IMR-90 (cell line): ENCODE measurements at regions not wholly inside any gene's neighbourhood (a gene's known extent, or its start where the extent isn't known, plus 50 kb on each side); places are given as distances from the start of the nearest gene placed in this dataset.
A peak's percentile ranks its signal among the peaks of the same experiment; 100 is the strongest.

Experiments used
- ATAC-seq: fragments of 200-7000 bp; cut with Tn5 transposase; 2 replicates; pipeline ENCODE4 v1.9.1; 2020; ENCODE audit warnings: low read depth, mild to moderate bottlenecking, moderate library complexity
- BruUV-seq: library from RNA; stranded (reverse); fragments of 400-500 nt; replicated peaks from 2 replicates; lab custom pipeline; 2021; lab: Mats Ljungman, UMichigan
- CTCF ChIA-PET: fragments of 300-600 bp; formaldehyde crosslinking; extraction: SDS; loops from one replicate; lab custom pipeline; 2021; ENCODE audit warnings: antibody characterized with exemption; lab: Yijun Ruan, JAX
- POLR2A ChIA-PET: fragments of 300-600 bp; sonication (Branson Sonifier 250); formaldehyde crosslinking; loops from one replicate; lab custom pipeline; 2022; ENCODE audit warnings: antibody characterized with exemption; ENCODE audit not compliant: unreplicated experiment; lab: Charles Lee
- DNase-seq: peaks from one replicate; pipeline ENCODE4 v3.0.0; 2013
- H2AFZ ChIP-seq: replicated peaks from 2 replicates; pipeline ENCODE3; 2013; ENCODE audit warnings: low read length, mild to moderate bottlenecking; ENCODE audit not compliant: poor library complexity
- H2AK5ac ChIP-seq: 2 replicates; pipeline ENCODE4 v1.6.1; 2013; ENCODE audit warnings: low read depth, low read length, inconsistent platforms
- H2AK9ac ChIP-seq: replicated peaks from 2 replicates; pipeline ENCODE3; 2013; ENCODE audit warnings: mild to moderate bottlenecking, low read depth, low read length, moderate library complexity; ENCODE audit not compliant: poor library complexity
- H2BK120ac ChIP-seq: 2 replicates; pipeline ENCODE4 v1.6.1; 2013; ENCODE audit warnings: low read depth, low read length, inconsistent platforms
- H2BK15ac ChIP-seq: 3 replicates; pipeline ENCODE4 v1.6.1; 2013; ENCODE audit warnings: low read depth, low read length, inconsistent platforms
- H2BK20ac ChIP-seq: 2 replicates; pipeline ENCODE4 v1.6.1; 2013; ENCODE audit warnings: low read depth, mild to moderate bottlenecking, inconsistent platforms, low read length, moderate library complexity
- H2BK5ac ChIP-seq: 2 replicates; pipeline ENCODE4 v1.6.1; 2013; ENCODE audit warnings: mild to moderate bottlenecking, low read depth, low read length, inconsistent platforms; ENCODE audit not compliant: poor library complexity, severe bottlenecking
- H3K14ac ChIP-seq: replicated peaks from 2 replicates; pipeline ENCODE4 v1.6.1; 2013; ENCODE audit warnings: low read depth, low read length, inconsistent platforms
- H3K18ac ChIP-seq: 2 replicates; pipeline ENCODE4 v1.6.1; 2013; ENCODE audit warnings: low read depth, low read length, control low read depth
- H3K23ac ChIP-seq: 2 replicates; pipeline ENCODE4 v1.6.1; 2013; ENCODE audit warnings: low read depth, low read length, inconsistent platforms
- H3K27ac ChIP-seq: 2 replicates; pipeline ENCODE4 v1.5.1; 2013; ENCODE audit warnings: mild to moderate bottlenecking, control low read depth, low read length; ENCODE audit not compliant: insufficient read depth
- H3K27me3 ChIP-seq: 2 replicates; pipeline ENCODE4 v1.6.1; 2013; ENCODE audit warnings: low read length; ENCODE audit not compliant: control insufficient read depth, insufficient read depth
- H3K36me3 ChIP-seq: 2 replicates; pipeline ENCODE4 v1.6.1; 2013; ENCODE audit warnings: low read length, mixed read lengths; ENCODE audit not compliant: control insufficient read depth, insufficient read depth
- H3K4ac ChIP-seq: 2 replicates; pipeline ENCODE4 v1.6.1; 2013; ENCODE audit warnings: low read depth, low read length, inconsistent platforms
- H3K4me1 ChIP-seq: 2 replicates; pipeline ENCODE4 v1.6.1; 2013; ENCODE audit warnings: low read length, mixed read lengths; ENCODE audit not compliant: control insufficient read depth, insufficient read depth
- H3K4me2 ChIP-seq: 2 replicates; pipeline ENCODE4 v1.6.1; 2013; ENCODE audit warnings: low read depth, mild to moderate bottlenecking, control low read depth, low read length, moderate library complexity
- H3K4me3 ChIP-seq: 2 replicates; pipeline ENCODE4 v1.5.1; 2013; ENCODE audit warnings: low read depth, mild to moderate bottlenecking, control low read depth, low read length, moderate library complexity; ENCODE audit not compliant: insufficient read depth
- H3K56ac ChIP-seq: 2 replicates; pipeline ENCODE4 v1.6.1; 2013; ENCODE audit warnings: low read length, inconsistent platforms; ENCODE audit not compliant: insufficient read depth; ENCODE audit errors: extremely low read depth
- H3K79me1 ChIP-seq, 2 experiments: 2 replicates each; pipeline ENCODE4 v1.6.1; 2013; ENCODE audit warnings: low read length in 2 of 2, inconsistent platforms in 1 of 2, low read depth in 1 of 2
- H3K9ac ChIP-seq: 2 replicates; pipeline ENCODE4 v1.6.1; 2013; ENCODE audit warnings: low read depth, low read length, control low read depth
- H3K9me1 ChIP-seq: 2 replicates; pipeline ENCODE4 v1.6.1; 2013; ENCODE audit warnings: low read length, inconsistent platforms; ENCODE audit not compliant: insufficient read depth
- H3K9me3 ChIP-seq: 2 replicates; pipeline ENCODE4 v1.6.1; 2013; ENCODE audit warnings: low read length; ENCODE audit not compliant: control insufficient read depth, insufficient read depth
- H4K20me1 ChIP-seq: 2 replicates; pipeline ENCODE4 v1.6.1; 2013; ENCODE audit warnings: low read length, inconsistent platforms; ENCODE audit not compliant: insufficient read depth
- H4K5ac ChIP-seq: 2 replicates; pipeline ENCODE4 v1.6.1; 2013; ENCODE audit warnings: mild to moderate bottlenecking, low read depth, low read length, control low read depth
- H4K8ac ChIP-seq, 2 experiments: 2 replicates each; pipeline ENCODE4 v1.6.1; 2013; ENCODE audit warnings: low read depth in 2 of 2, low read length in 2 of 2, control low read depth in 1 of 2, inconsistent platforms in 1 of 2
- H4K91ac ChIP-seq: 2 replicates; pipeline ENCODE4 v1.6.1; 2013; ENCODE audit warnings: low read depth, low read length, inconsistent platforms; ENCODE audit not compliant: insufficient read depth
- BHLHE40 ChIP-seq: fragments of 150-350 bp; IDR thresholded peaks from 2 replicates; pipeline ENCODE4 v1.6.1; 2016; ENCODE audit warnings: mild to moderate bottlenecking, low read depth, low read length
- RFX5 ChIP-seq: IDR thresholded peaks from 2 replicates; pipeline ENCODE4 v1.8.0; 2012; ENCODE audit warnings: low read depth, mild to moderate bottlenecking, low read length, moderate library complexity
- WGBS, 2 experiments: methylation state at CpG; one replicate each; pipeline versions ENCODE4 v1.1.5 to v1.1.7; 2013; ENCODE audit warnings: missing lambda C conversion rate in 2 of 2; ENCODE audit not compliant: insufficient read length in 1 of 2; ENCODE audit errors: extremely low coverage in 2 of 2; 5-methylcytosine and 5-hydroxymethylcytosine counted together
- dilution Hi-C: fragments of 300-500 bp; cut with HindIII; formaldehyde crosslinking; loops from one replicate; pipeline ENCODE4 v1.14.3; 2018; ENCODE audit warnings: low sequenced_read_pairs; ENCODE audit not compliant: unreplicated experiment
- in situ Hi-C: fragments of 300-500 bp; cut with MboI; formaldehyde crosslinking; loops from 3 replicates; pipeline ENCODE4 v1.14.3; 2019; ENCODE audit warnings: low sequenced_read_pairs, inconsistent platforms, mixed read lengths
- intact Hi-C: fragments of 100-400 bp; cut with micrococcal nuclease; formaldehyde crosslinking; loops from 2 replicates; pipeline ENCODE4 v1.10.0; 2022

- H3K23ac ChIP-seq: no peak overlapping the region
- DNase-seq (peak; percentile 33), ATAC-seq (peak; percentile 24; the same call in 1 of the 2 replicates)
- in situ Hi-C loops (no loop called here), dilution Hi-C loops (no loop called here), intact Hi-C loops (loop anchor here (5.0 kb wide), 1 partner anchor 38 kb away; no protein-coding TSS in a partner anchor)
- no peaks in the 10 kb centered on the region for H3K4me1 ChIP-seq
- no CpG with 5 or more reads among the region's 3 CpGs for WGBS, 2 experiments
- H2BK20ac ChIP-seq: no peak overlapping the region
- no peak overlapping the region for H3K14ac ChIP-seq
- H2AFZ ChIP-seq: peak overlapping the region; percentile 61
- H3K18ac ChIP-seq: no peak overlapping the region
- H3K9ac ChIP-seq: no peak overlapping the region
- H3K4me3 ChIP-seq: no peak overlapping the region
- ChIA-PET POLR2A (no interaction called here), CTCF (interaction anchor here (1.0 kb wide), 1 partner anchor 17 kb away, joined by 3 read pairs; no protein-coding TSS in a partner anchor)
- TF ChIP-seq BHLHE40 (no peak), RFX5 (no peak)
- H3K36me3 ChIP-seq: no peaks in the 10 kb centered on the region
- H3K27ac ChIP-seq: no peak overlapping the region
- H3K9me1 ChIP-seq: peaks cover 3% of the 10 kb centered on the region; the same call in 1 of the 2 replicates
- no peaks in the 10 kb centered on the region for H3K9me3 ChIP-seq
- peak overlapping the region in 1 of 2 experiments; percentile 9; a peak in 1 of 4 replicates for H4K8ac ChIP-seq
- H4K5ac ChIP-seq: no peak overlapping the region
- no peak overlapping the region; the same call in 1 of the 2 replicates for H3K4ac ChIP-seq
- H3K79me1 ChIP-seq: no peaks in the 10 kb centered on the region
- H3K4me2 ChIP-seq: no peak overlapping the region
- H3K56ac ChIP-seq: no peak overlapping the region
- H2AK9ac ChIP-seq: no peak overlapping the region
- H2AK5ac ChIP-seq: no peak overlapping the region
- no TSS peak for BruUV-seq
- H4K91ac ChIP-seq: no peak overlapping the region
- H3K27me3 ChIP-seq: no peaks in the 10 kb centered on the region
- H2BK15ac ChIP-seq: no peak overlapping the region
- H2BK120ac ChIP-seq: no peak overlapping the region
- H2BK5ac ChIP-seq: no peak overlapping the region
- no peaks in the 10 kb centered on the region for H4K20me1 ChIP-seq
These were observed 239.5 kb upstream of the COL3A1 start for GRCh38 chr2:188734691-188735090.
